Common myeloid progenitor, CD34-positive (primary cell): ENCODE measurements at regions not wholly inside any gene's neighbourhood (a gene's known extent, or its start where the extent isn't known, plus 50 kb on each side); places are given as distances from the start of the nearest gene placed in this dataset.

Experiments used
- CTCF ChIA-PET: fragments of 350-600 bp; sonication (Branson Sonifier 250); formaldehyde crosslinking; loops from one replicate; lab custom pipeline; 2021; ENCODE audit warnings: antibody characterized with exemption; lab: Charles Lee
- POLR2A ChIA-PET: fragments of 350-600 bp; sonication (Branson Sonifier 250); formaldehyde crosslinking; loops from one replicate; lab custom pipeline; 2021; ENCODE audit warnings: antibody characterized with exemption; lab: Charles Lee
- DNase-seq, 3 donors: peaks; one replicate each; pipeline versions ENCODE4 v3.0.0 to v3.0.0-alpha.2; 2013
- H3K27ac ChIP-seq, 2 experiments: 1 replicate in 1 of 2; 2 replicates in 1 of 2; pipeline ENCODE4 v1.7.0; 2013; ENCODE audit warnings: inconsistent platforms in 2 of 2, low read length in 2 of 2, mild to moderate bottlenecking in 2 of 2, low read depth in 1 of 2, moderate library complexity in 1 of 2; ENCODE audit not compliant: severe bottlenecking in 2 of 2, insufficient read depth in 1 of 2, poor library complexity in 1 of 2
- H3K27me3 ChIP-seq, 5 experiments: replicated peaks in 2 of 5; 1 replicate in 3 of 5; 2 replicates in 2 of 5; pipeline versions ENCODE4 v1.6.1 to v1.7.0; 2013; ENCODE audit warnings: low read length in 4 of 5, mild to moderate bottlenecking in 2 of 5, moderate library complexity in 2 of 5, inconsistent platforms in 1 of 5; ENCODE audit not compliant: insufficient read depth in 5 of 5, control insufficient read depth in 4 of 5
- H3K36me3 ChIP-seq, 4 experiments: 1 replicate in 2 of 4; 2 replicates in 2 of 4; pipeline versions ENCODE4 v1.6.1 to v1.7.0; 2013; ENCODE audit warnings: low read length in 3 of 4, control low read depth in 1 of 4, mild to moderate bottlenecking in 1 of 4; ENCODE audit not compliant: control insufficient read depth in 4 of 4, insufficient read depth in 4 of 4
- H3K4me1 ChIP-seq, 4 experiments: 1 replicate in 3 of 4; 2 replicates in 1 of 4; pipeline versions ENCODE4 v1.6.1 to v1.7.1; 2013; ENCODE audit warnings: low read length in 3 of 4, mild to moderate bottlenecking in 3 of 4, control low read depth in 1 of 4, inconsistent platforms in 1 of 4, moderate library complexity in 1 of 4; ENCODE audit not compliant: control insufficient read depth in 4 of 4, insufficient read depth in 4 of 4; ENCODE audit errors: control extremely low read depth in 1 of 4
- H3K4me3 ChIP-seq, 7 experiments: 1 replicate in 4 of 7; 2 replicates in 3 of 7; pipeline versions ENCODE4 v1.5.1 to v1.7.0; 2013; ENCODE audit warnings: mild to moderate bottlenecking in 7 of 7, low read length in 6 of 7, moderate library complexity in 6 of 7, inconsistent platforms in 2 of 7, low read depth in 2 of 7, control low read depth in 1 of 7; ENCODE audit not compliant: insufficient read depth in 4 of 7, control insufficient read depth in 1 of 7; ENCODE audit errors: extremely low read depth in 1 of 7
- H3K9me3 ChIP-seq, 5 experiments: 1 replicate in 4 of 5; 2 replicates in 1 of 5; pipeline versions ENCODE4 v1.6.1 to v1.7.1; 2013; ENCODE audit warnings: low read length in 4 of 5, mild to moderate bottlenecking in 2 of 5, inconsistent platforms in 1 of 5, low read depth in 1 of 5, moderate library complexity in 1 of 5; ENCODE audit not compliant: control insufficient read depth in 4 of 5, insufficient read depth in 2 of 5; ENCODE audit errors: control extremely low read depth in 1 of 5
- WGBS: methylation state at CpG from one replicate; pipeline ENCODE4 v1.1.5; 2013; ENCODE audit not compliant: insufficient coverage; 5-methylcytosine and 5-hydroxymethylcytosine counted together

GRCh38 chr2:109070290-109070689 is 58.7 kb upstream of the SH3RF3 start:
- Histone ChIP-seq H3K9me3 (peaks cover 0 to 4% (median 4%) of the 10 kb centered on the region in 5 experiments), H3K27ac (no peak overlapping the region), H3K27me3 (no peaks in the 10 kb centered on the region), H3K4me1 (no peaks in the 10 kb centered on the region), H3K36me3 (no peaks in the 10 kb centered on the region), H3K4me3 (no peak overlapping the region)
- no peak for DNase-seq
- CTCF ChIA-PET, result no interaction called here
- WGBS, result 97% methylated on average over 5 of the region's 6 CpGs
- POLR2A ChIA-PET, result no interaction called here

- H3K27ac ChIP-seq, result no peak overlapping the region
- no peak for DNase-seq
- no peaks in the 10 kb centered on the region for H3K4me1 ChIP-seq
- H3K36me3 ChIP-seq, result no peaks in the 10 kb centered on the region
- peaks cover 0 to 4% (median 4%) of the 10 kb centered on the region in 5 experiments for H3K9me3 ChIP-seq
- ChIA-PET CTCF (no interaction called here), POLR2A (no interaction called here)
- H3K27me3 ChIP-seq, result no peaks in the 10 kb centered on the region
- 95% methylated on average over 6 of the region's 9 CpGs for WGBS
- no peak overlapping the region for H3K4me3 ChIP-seq
These were observed 59.4 kb upstream of the SH3RF3 start for GRCh38 chr2:109069331-109070194.

DNA sequence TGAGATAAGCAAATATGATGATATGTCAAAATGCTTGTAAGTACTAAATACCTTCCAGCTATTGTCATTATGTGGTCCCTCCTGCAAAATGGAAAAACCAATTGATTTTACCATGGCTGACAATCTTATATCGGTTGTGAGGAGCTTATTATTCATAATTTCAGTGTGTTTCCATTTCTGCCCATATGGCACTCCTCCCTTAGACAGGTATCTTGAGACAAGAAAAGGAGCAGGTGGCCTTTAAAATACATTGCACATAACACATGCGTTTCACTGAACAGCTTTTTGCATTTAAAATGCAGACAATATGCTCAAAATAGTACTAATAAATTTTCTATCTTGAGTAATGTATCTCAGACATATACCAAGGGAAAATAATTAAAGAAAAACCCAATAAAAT is 60.2 kb upstream of the SH3RF3 start:
- H3K27ac ChIP-seq, result no peak overlapping the region
- H3K4me3 ChIP-seq, result no peak overlapping the region
- POLR2A ChIA-PET, result no interaction called here
- H3K4me1 ChIP-seq, result no peaks in the 10 kb centered on the region
- peaks cover 0 to 4% (median 4%) of the 10 kb centered on the region in 5 experiments for H3K9me3 ChIP-seq
- WGBS, result 100% methylated on average over 1 of the region's 2 CpGs
- no peak for DNase-seq
- no peaks in the 10 kb centered on the region for H3K36me3 ChIP-seq
- no peaks in the 10 kb centered on the region for H3K27me3 ChIP-seq
- CTCF ChIA-PET, result no interaction called here

- no peak for DNase-seq
- Histone ChIP-seq H3K36me3 (no peaks in the 10 kb centered on the region), H3K27ac (no peak overlapping the region), H3K4me3 (no peak overlapping the region), H3K9me3 (peaks cover 0 to 4% (median under 1%) of the 10 kb centered on the region in 5 experiments), H3K4me1 (no peaks in the 10 kb centered on the region), H3K27me3 (no peaks in the 10 kb centered on the region)
- WGBS, result 96% methylated on average over 5 of the region's 5 CpGs
- CTCF ChIA-PET, result no interaction called here
- POLR2A ChIA-PET, result no interaction called here
These were observed 61.3 kb upstream of the SH3RF3 start for GRCh38 chr2:109067631-109068125.

GRCh38 chr2:109066917-109067597 is 61.9 kb upstream of the SH3RF3 start:
- Histone ChIP-seq H3K9me3 (no peaks in the 10 kb centered on the region), H3K27me3 (no peaks in the 10 kb centered on the region), H3K4me1 (no peaks in the 10 kb centered on the region), H3K36me3 (no peaks in the 10 kb centered on the region), H3K4me3 (no peak overlapping the region), H3K27ac (no peak overlapping the region)
- ChIA-PET POLR2A (no interaction called here), CTCF (no interaction called here)
- WGBS, result 91% methylated on average over 15 of the region's 19 CpGs
- DNase-seq, result no peak

- ChIA-PET POLR2A (no interaction called here), CTCF (no interaction called here)
- Histone ChIP-seq H3K36me3 (no peaks in the 10 kb centered on the region), H3K9me3 (no peaks in the 10 kb centered on the region), H3K4me1 (no peaks in the 10 kb centered on the region), H3K4me3 (no peak overlapping the region), H3K27me3 (no peaks in the 10 kb centered on the region), H3K27ac (no peak overlapping the region)
- 98% methylated on average over 6 of the region's 7 CpGs for WGBS
- DNase-seq, result no peak
These were observed 62.5 kb upstream of the SH3RF3 start for GRCh38 chr2:109066501-109066900.

GRCh38 chr2:109065391-109065734 is 63.6 kb upstream of the SH3RF3 start:
- H3K36me3 ChIP-seq, result no peaks in the 10 kb centered on the region
- H3K4me3 ChIP-seq, result no peak overlapping the region
- DNase-seq, result no peak
- H3K9me3 ChIP-seq, result no peaks in the 10 kb centered on the region
- POLR2A ChIA-PET, result no interaction called here
- H3K27me3 ChIP-seq, result no peaks in the 10 kb centered on the region
- CTCF ChIA-PET, result interaction anchor here (0.7 kb wide), 1 partner anchor 18 kb away, joined by 3 read pairs; no protein-coding TSS in a partner anchor
- no peaks in the 10 kb centered on the region for H3K4me1 ChIP-seq
- WGBS, result 94% methylated on average over 5 of the region's 7 CpGs
- no peak overlapping the region for H3K27ac ChIP-seq
